Hepatocyte (in vitro differentiated cells): ENCODE measurements at regions not wholly inside any gene's neighbourhood (a gene's known extent, or its start where the extent isn't known, plus 50 kb on each side); places are given as distances from the start of the nearest gene placed in this dataset.

ENCODE experiments used
- CTCF ChIP-seq: fragments of 200-600 bp; sonication (generic); IDR thresholded peaks from 2 replicates; pipeline ENCODE4 v1.5.1; 2016; ENCODE audit warnings: antibody characterized with exemption, mild to moderate bottlenecking; ENCODE audit not compliant: poor library complexity
- EZH2phosphoT487 ChIP-seq: fragments of 200-600 bp; sonication (generic); IDR thresholded peaks from one replicate; pipeline ENCODE4 v1.6.1; 2018; ENCODE audit warnings: antibody characterized with exemption, mild to moderate bottlenecking, low read depth, moderate library complexity; ENCODE audit not compliant: unreplicated experiment, severe bottlenecking

- TF ChIP-seq EZH2phosphoT487 (no peak), CTCF (no peak)
These were observed 60.4 kb downstream of the FOXI2 start for GRCh38 chr10:127797339-127797738.
